ENCODE measurements at regions not wholly inside any gene's neighbourhood (a gene's known extent, or its start where the extent isn't known, plus 50 kb on each side); places are given as distances from the start of the nearest gene placed in this dataset.

- H3K4me1 ChIP-seq (ENCODE audit: control insufficient read depth in 1 of 2, insufficient read depth in 2 of 2, low read depth in 1 of 2, low read length in 1 of 2): no peaks in the 10 kb centered on the region
- H4K20me1 ChIP-seq (ENCODE audit: insufficient read depth): no peaks in the 10 kb centered on the region
- H3K27me3 ChIP-seq (ENCODE audit: insufficient read depth): no peaks in the 10 kb centered on the region
- H2AFZ ChIP-seq (ENCODE audit: low read depth): no peak overlapping the region
- no peaks in the 10 kb centered on the region for H3F3A ChIP-seq (replicated peaks; ENCODE audit: insufficient read depth)
- no peak for TF ChIP-seq MXI1 (IDR thresholded peaks at IDR 0.05; ENCODE audit: low read depth, low read length)
- TF ChIP-seq TCF12 (IDR thresholded peaks at IDR 0.05): no peak
- TF ChIP-seq FOSL2 (IDR thresholded peaks at IDR 0.05; ENCODE audit: borderline replicate concordance, low read depth): no peak
- no peak for TF ChIP-seq EZH2phosphoT487 (IDR thresholded peaks at IDR 0.05; ENCODE audit: borderline replicate concordance, low read depth)
- no peak for TF ChIP-seq CTCF (IDR thresholded peaks at IDR 0.05)
- no peak for TF ChIP-seq RAD21 (IDR thresholded peaks at IDR 0.05; ENCODE audit: low read length)
- no peak for TF ChIP-seq TAF1 (IDR thresholded peaks at IDR 0.05; ENCODE audit: borderline replicate concordance, low read depth, low read length)
- no peak for TF ChIP-seq ZBTB33 (IDR thresholded peaks at IDR 0.05; ENCODE audit: borderline replicate concordance, low read depth)
- H3K9me2 ChIP-seq: no peaks in the 10 kb centered on the region
- no peak overlapping the region for H3K4me3 ChIP-seq (ENCODE audit: low read depth in 2 of 2, low read length in 1 of 2)
- no peaks in the 10 kb centered on the region for H3K9me3 ChIP-seq
- no peak for DNase-seq
- no peak overlapping the region for H3K9ac ChIP-seq
- no peak overlapping the region for H3K4me2 ChIP-seq
- no peaks in the 10 kb centered on the region for H3K79me2 ChIP-seq (ENCODE audit: insufficient read depth)
- no peaks in the 10 kb centered on the region for H3K36me3 ChIP-seq (replicated peaks in 1 of 2; ENCODE audit: control insufficient read depth in 1 of 2, insufficient read depth in 2 of 2, low read length in 1 of 2)
- H3K27ac ChIP-seq (ENCODE audit: low read depth in 2 of 2, low read length in 1 of 2): no peak overlapping the region
- POLR2A ChIA-PET: no interaction called here
- CTCF ChIA-PET: no interaction called here
Measured at GRCh38 chr4:67131224-67131623, 414.1 kb downstream of the CENPC start.

- no peak overlapping the region for H3K4me2 ChIP-seq
- WGBS (ENCODE audit: low lambda C conversion rate): 0% methylated on average over 1 of the region's 1 CpG
- no peaks in the 10 kb centered on the region for H3K36me3 ChIP-seq (replicated peaks in 1 of 2; ENCODE audit: control insufficient read depth in 1 of 2, insufficient read depth in 2 of 2, low read length in 1 of 2)
- no peak for DNase-seq
- H3K27me3 ChIP-seq (ENCODE audit: insufficient read depth): no peaks in the 10 kb centered on the region
- no peaks in the 10 kb centered on the region for H3K79me2 ChIP-seq (ENCODE audit: insufficient read depth)
- ChIA-PET CTCF (no interaction called here), POLR2A (no interaction called here)
- no peak overlapping the region for H3K27ac ChIP-seq (ENCODE audit: low read depth in 2 of 2, low read length in 1 of 2)
- H2AFZ ChIP-seq (ENCODE audit: low read depth): no peak overlapping the region
- H3K4me3 ChIP-seq (ENCODE audit: low read depth in 2 of 2, low read length in 1 of 2): no peak overlapping the region
- H3K9me2 ChIP-seq: no peaks in the 10 kb centered on the region
- TF ChIP-seq NRF1 (IDR thresholded peaks at IDR 0.05; ENCODE audit: low read depth, low read length) (no peak), TAF1 (IDR thresholded peaks at IDR 0.05; ENCODE audit: borderline replicate concordance, low read depth, low read length) (no peak), IRF3 (IDR thresholded peaks at IDR 0.05; ENCODE audit: low read depth, low read length) (no peak), FOXM1 (IDR thresholded peaks at IDR 0.05; ENCODE audit: low read depth) (no peak), RAD21 (IDR thresholded peaks at IDR 0.05; ENCODE audit: low read length) (no peak), YY1 (IDR thresholded peaks at IDR 0.05; ENCODE audit: low read depth) (no peak), RFX5 (IDR thresholded peaks at IDR 0.05; ENCODE audit: low read length) (no peak), MXI1 (IDR thresholded peaks at IDR 0.05; ENCODE audit: low read depth, low read length) (no peak), EZH2phosphoT487 (IDR thresholded peaks at IDR 0.05; ENCODE audit: borderline replicate concordance, low read depth) (no peak), RXRA (IDR thresholded peaks at IDR 0.05; ENCODE audit: borderline replicate concordance, low read depth) (no peak), MEF2A (IDR thresholded peaks at IDR 0.05; ENCODE audit: borderline replicate concordance, low read depth) (no peak), PBX3 (IDR thresholded peaks at IDR 0.05) (no peak), USF2 (IDR thresholded peaks at IDR 0.05; ENCODE audit: borderline replicate concordance, low read depth, low read length) (no peak)
- H3K9ac ChIP-seq: no peak overlapping the region
- H4K20me1 ChIP-seq (ENCODE audit: insufficient read depth): no peaks in the 10 kb centered on the region
- H3K9me3 ChIP-seq: no peaks in the 10 kb centered on the region
- no peaks in the 10 kb centered on the region for H3F3A ChIP-seq (replicated peaks; ENCODE audit: insufficient read depth)
- no peaks in the 10 kb centered on the region for H3K4me1 ChIP-seq (ENCODE audit: control insufficient read depth in 1 of 2, insufficient read depth in 2 of 2, low read depth in 1 of 2, low read length in 1 of 2)
Measured at GRCh38 chr4:67130411-67130810, 414.9 kb downstream of the CENPC start.

All from SK-N-SH (cell line).